NCI-H1417 treated with DMSO at 0.1 percent for 48 hours (cell line): ENCODE measurements at regions not wholly inside any gene's neighbourhood (a gene's known extent, or its start where the extent isn't known, plus 50 kb on each side); places are given as distances from the start of the nearest gene placed in this dataset.

Source experiments
- DNase-seq: peaks from one replicate; lab custom pipeline; 2025; lab: John Stamatoyannopoulos, UW

DNA sequence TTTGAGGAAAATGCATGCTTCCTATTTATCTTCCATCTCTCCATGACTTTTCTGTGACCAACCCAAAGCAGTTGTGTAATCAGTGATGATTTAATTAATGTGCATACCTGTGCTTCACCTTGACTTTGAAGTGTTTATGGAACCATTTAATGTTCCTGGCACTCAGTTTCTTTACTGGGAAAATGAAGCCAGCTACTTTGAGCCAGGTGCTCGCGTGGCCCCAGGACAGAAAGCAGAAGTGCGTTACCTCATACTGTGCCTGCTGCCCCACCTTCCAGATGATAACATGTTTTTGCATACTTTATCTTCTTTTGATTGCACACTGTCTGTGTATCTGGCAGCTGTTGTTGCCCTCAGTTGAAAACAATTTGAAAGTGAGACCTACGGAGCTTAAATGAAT lies 61.3 kb downstream of the PMAIP1 start:
- DNase-seq, result peak; percentile 44

DNA sequence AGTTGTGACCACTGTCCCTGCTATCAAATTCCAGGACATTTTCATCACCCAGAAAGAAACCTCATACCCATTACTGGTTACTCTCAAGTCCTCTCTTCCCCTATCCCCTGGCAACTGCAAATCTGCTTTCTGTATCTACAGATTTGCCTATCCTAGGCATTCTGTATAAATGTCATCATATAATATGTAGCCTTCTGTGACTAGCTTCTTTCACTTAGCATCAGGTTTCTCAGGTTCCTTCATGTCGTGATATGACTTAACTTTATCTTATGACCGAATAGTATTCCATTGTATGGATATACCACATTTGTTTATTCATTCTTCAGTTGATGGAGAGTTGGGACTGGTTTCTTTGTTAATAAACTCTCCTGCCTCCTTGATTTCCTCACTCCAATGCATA lies 60.5 kb downstream of the PMAIP1 start:
- no peak for DNase-seq

DNA sequence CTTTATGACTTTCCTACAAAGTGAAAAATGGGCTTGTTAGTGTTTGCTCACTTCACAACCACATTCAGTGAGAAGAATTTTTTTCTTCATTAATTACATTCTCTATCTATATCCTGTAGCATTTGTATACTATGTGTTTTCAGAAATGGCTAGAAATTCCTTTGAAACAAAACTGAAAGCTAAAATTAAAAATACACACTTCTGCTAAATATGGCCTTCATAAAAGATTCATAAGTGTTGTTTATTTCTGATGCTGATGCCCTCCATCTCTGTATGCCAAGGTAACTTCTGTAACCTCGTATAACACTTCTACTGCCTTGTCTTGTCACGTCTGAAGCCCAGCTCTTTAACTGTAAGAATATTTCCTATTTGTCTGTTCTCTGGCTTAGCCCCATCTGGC lies 59.8 kb downstream of the PMAIP1 start:
- DNase-seq, result no peak

DNA sequence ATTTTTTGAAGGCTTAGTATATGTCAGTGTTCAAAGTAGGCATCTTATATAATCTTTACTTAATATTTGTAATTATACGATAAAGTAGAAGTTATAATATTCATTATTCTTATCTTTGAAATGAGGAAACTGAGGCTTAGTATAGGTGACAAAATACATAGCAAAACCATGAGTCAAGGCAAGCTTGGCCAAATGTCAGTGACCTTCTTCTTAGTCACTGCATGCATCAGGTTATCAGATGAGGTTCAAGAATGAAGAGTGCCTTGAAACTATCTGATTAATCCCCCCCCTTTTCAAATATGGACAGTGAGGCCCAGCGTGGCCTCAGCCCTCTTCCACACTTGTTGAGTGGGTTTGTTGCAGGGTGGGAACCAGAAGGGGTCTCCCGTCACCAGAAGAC lies 59.3 kb downstream of the PMAIP1 start:
- DNase-seq, result no peak

DNA sequence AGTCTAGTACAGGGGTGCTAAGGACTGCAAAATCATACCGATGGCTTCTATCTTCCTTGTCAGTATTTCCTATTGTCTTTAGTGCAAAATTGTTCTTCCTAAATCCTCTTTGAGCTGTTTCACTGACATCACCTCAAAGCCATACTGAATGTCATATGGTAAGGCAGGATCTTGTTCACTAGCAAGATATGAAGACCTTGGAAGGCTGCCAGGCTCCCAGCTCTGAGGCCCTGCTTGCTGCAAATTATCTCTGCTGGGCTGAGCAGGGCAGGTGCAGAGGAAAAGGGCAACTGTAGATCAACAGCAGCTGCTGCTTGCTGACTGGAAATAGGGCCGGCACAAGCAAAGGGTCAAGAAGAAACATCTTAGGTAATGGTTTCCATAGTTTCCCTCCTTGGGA lies 58.2 kb downstream of the PMAIP1 start:
- DNase-seq, result peak; percentile 97

DNA sequence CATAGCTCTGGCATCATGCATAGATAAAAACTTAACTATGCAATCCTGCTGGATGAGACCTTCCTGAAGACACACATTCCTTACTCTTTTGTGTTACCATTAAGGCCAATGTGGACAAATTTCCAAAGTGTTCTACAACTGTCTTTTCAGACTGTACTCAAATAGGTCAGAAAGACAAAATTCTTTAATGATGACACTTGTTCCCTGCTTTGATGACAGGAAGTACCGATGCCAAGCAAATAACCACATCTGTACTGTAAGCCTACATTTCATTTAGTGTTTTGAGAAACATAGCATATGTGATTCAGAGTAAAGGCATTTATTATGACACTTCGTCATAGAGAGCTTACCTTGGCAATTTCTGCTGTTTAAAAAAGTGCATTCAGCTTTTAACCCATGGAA lies 55.0 kb downstream of the PMAIP1 start:
- no peak for DNase-seq

DNA sequence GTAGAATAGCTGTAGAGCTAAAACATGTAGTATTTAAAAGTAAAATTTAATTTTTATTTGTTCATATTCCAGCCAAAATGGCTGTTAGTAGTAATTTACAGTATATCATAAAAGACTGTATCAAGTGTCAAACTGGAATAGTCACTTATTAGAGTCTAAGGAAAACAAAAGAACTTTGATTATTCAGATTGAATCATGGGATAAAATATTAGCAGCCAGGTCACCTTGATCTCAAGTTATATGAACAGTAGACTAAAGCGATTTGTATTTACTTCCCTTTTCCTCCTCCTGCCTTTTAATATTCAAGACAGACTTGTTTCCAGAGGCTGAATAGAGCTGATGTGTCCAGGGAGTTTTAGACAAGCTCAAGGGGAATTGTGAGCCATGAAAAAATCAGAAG lies 54.4 kb downstream of the PMAIP1 start:
- no peak for DNase-seq
